ENCODE measurements at regions not wholly inside any gene's neighbourhood (a gene's known extent, or its start where the extent isn't known, plus 50 kb on each side); places are given as distances from the start of the nearest gene placed in this dataset.

DNA sequence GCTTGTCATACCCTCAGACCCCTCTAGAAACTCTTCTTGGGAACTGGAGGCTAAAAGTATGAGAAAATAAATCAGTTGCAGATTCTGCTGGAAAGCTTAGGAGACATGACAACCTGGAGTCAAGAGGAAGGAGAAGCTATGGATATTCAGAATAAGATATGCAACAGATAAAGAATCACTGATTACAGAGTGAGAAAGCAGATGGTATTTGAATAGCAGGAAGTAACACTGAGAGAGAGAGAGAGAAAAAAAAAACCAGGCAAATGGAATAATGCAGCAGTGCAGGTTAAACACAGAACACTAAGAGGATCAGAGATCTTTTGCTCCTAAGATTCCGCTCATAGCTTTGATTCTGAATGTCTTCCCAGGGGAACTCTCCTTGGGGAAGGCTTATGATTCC lies 1284.1 kb upstream of the NXPH2 start:
- Histone ChIP-seq H2AFZ (ENCODE audit: control insufficient read depth, low read length) (no peak overlapping the region), H3K9ac (ENCODE audit: control insufficient read depth, extremely low read depth, insufficient read depth, low read length) (no peak overlapping the region), H3K27me3 (ENCODE audit: control insufficient read depth, extremely low read depth, insufficient read depth, low read length) (no peaks in the 10 kb centered on the region), H3K4me2 (ENCODE audit: control insufficient read depth, extremely low read depth, insufficient read depth, low read depth, low read length) (no peak overlapping the region), H3K79me2 (ENCODE audit: control insufficient read depth, insufficient read depth, low read length) (no peaks in the 10 kb centered on the region), H3K9me1 (ENCODE audit: control insufficient read depth, extremely low read depth, insufficient read depth, low read length) (no peaks in the 10 kb centered on the region), H3K4me3 (ENCODE audit: control insufficient read depth in 2 of 3, extremely low read depth in 1 of 3, insufficient read depth in 2 of 3, low read depth in 1 of 3, low read length in 3 of 3) (no peak overlapping the region), H3K9me3 (ENCODE audit: control insufficient read depth, low read depth, low read length) (no peaks in the 10 kb centered on the region), H3K4me1 (ENCODE audit: control insufficient read depth, extremely low read depth, insufficient read depth, low read length) (no peaks in the 10 kb centered on the region), H3K36me3 (ENCODE audit: control insufficient read depth in 2 of 2, extremely low read depth in 1 of 2, insufficient read depth in 2 of 2, low read length in 2 of 2) (no peaks in the 10 kb centered on the region), H3K27ac (ENCODE audit: control insufficient read depth, insufficient read depth, low read length) (no peak overlapping the region), H4K20me1 (ENCODE audit: control insufficient read depth, extremely low read depth, insufficient read depth, low read length) (no peaks in the 10 kb centered on the region)
- no peak for TF ChIP-seq EZH2 (IDR thresholded peaks at IDR 0.05; ENCODE audit: low read length)
- TF ChIP-seq CTCF (optimal IDR thresholded peaks at IDR 0.05 in 1 of 3, IDR thresholded peaks at IDR 0.05 in 1 of 3, conservative IDR thresholded peaks at IDR 0.05 in 1 of 3; ENCODE audit: extremely low read depth in 1 of 3, insufficient read depth in 2 of 3, low read length in 3 of 3), result no peak
- dilution Hi-C loops (cut with MboI; ENCODE audit: extremely low pct_ligation_motif_present, low sequenced_read_pairs), result no loop called here
- DNase-seq (ENCODE audit: low read depth, low spot score), result no peak
- FAIRE-seq, result no peak

DNA sequence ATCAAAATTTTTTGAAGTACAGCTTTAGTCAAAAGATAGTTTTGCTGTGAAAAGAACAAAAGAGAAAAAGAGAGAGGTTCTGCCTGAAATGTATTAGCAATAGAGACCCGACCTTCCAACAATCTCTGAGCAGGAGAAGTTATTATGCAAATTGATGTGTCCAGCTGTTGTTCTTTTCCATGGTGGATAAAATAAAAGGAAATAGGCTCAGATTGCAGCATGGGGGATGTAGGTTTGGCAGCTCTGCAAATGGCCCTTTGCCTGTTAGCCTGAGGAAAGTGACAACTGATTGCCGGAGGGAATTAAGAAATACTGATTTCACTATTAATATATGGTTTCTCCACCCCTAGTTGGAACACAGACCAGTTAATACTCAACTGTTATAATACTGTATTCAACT lies 1283.2 kb upstream of the NXPH2 start:
- DNase-seq (ENCODE audit: low read depth, low spot score), result no peak
- dilution Hi-C loops (cut with MboI; ENCODE audit: extremely low pct_ligation_motif_present, low sequenced_read_pairs), result no loop called here
- no peaks in the 10 kb centered on the region for H3K9me1 ChIP-seq (ENCODE audit: control insufficient read depth, extremely low read depth, insufficient read depth, low read length)

More for the DNA sequence above, 1283.2 kb upstream of the NXPH2 start:
- Histone ChIP-seq H3K9ac (ENCODE audit: control insufficient read depth, extremely low read depth, insufficient read depth, low read length) (no peak overlapping the region), H2AFZ (ENCODE audit: control insufficient read depth, low read length) (no peak overlapping the region), H3K27ac (ENCODE audit: control insufficient read depth, insufficient read depth, low read length) (no peak overlapping the region), H3K27me3 (ENCODE audit: control insufficient read depth, extremely low read depth, insufficient read depth, low read length) (no peaks in the 10 kb centered on the region), H3K36me3 (ENCODE audit: control insufficient read depth in 2 of 2, extremely low read depth in 1 of 2, insufficient read depth in 2 of 2, low read length in 2 of 2) (no peaks in the 10 kb centered on the region), H3K79me2 (ENCODE audit: control insufficient read depth, insufficient read depth, low read length) (no peaks in the 10 kb centered on the region), H3K9me3 (ENCODE audit: control insufficient read depth, low read depth, low read length) (no peaks in the 10 kb centered on the region), H4K20me1 (ENCODE audit: control insufficient read depth, extremely low read depth, insufficient read depth, low read length) (no peaks in the 10 kb centered on the region), H3K4me1 (ENCODE audit: control insufficient read depth, extremely low read depth, insufficient read depth, low read length) (no peaks in the 10 kb centered on the region), H3K4me2 (ENCODE audit: control insufficient read depth, extremely low read depth, insufficient read depth, low read depth, low read length) (no peak overlapping the region), H3K4me3 (ENCODE audit: control insufficient read depth in 2 of 3, extremely low read depth in 1 of 3, insufficient read depth in 2 of 3, low read depth in 1 of 3, low read length in 3 of 3) (no peak overlapping the region)
- TF ChIP-seq CTCF (optimal IDR thresholded peaks at IDR 0.05 in 1 of 3, IDR thresholded peaks at IDR 0.05 in 1 of 3, conservative IDR thresholded peaks at IDR 0.05 in 1 of 3; ENCODE audit: extremely low read depth in 1 of 3, insufficient read depth in 2 of 3, low read length in 3 of 3), result no peak
- TF ChIP-seq EZH2 (IDR thresholded peaks at IDR 0.05; ENCODE audit: low read length), result no peak
- FAIRE-seq, result no peak
